Mesenchymal stem cell (in vitro differentiated cells and primary cell): ENCODE measurements at regions not wholly inside any gene's neighbourhood (a gene's known extent, or its start where the extent isn't known, plus 50 kb on each side); places are given as distances from the start of the nearest gene placed in this dataset.

ENCODE experiments used
- DNase-seq: peaks from one replicate; pipeline ENCODE4 v3.0.0-alpha.2; 2013
- H2AFZ ChIP-seq: one replicate; pipeline ENCODE4 v1.6.1; 2013; ENCODE audit warnings: low read depth, mild to moderate bottlenecking, control low read depth, inconsistent platforms, low read length, moderate library complexity
- H2AK5ac ChIP-seq: 2 replicates; pipeline ENCODE4 v1.6.1; 2013; ENCODE audit warnings: low read length, moderate library complexity, mild to moderate bottlenecking, inconsistent platforms; ENCODE audit not compliant: severe bottlenecking
- H2BK120ac ChIP-seq: one replicate; pipeline ENCODE4 v1.6.1; 2013; ENCODE audit warnings: low read depth, mild to moderate bottlenecking, inconsistent platforms, low read length, moderate library complexity
- H2BK12ac ChIP-seq, 2 experiments: one replicate each; pipeline ENCODE4 v1.6.1; 2013; ENCODE audit warnings: inconsistent platforms in 2 of 2, low read length in 2 of 2, mild to moderate bottlenecking in 2 of 2, moderate library complexity in 2 of 2, control low read depth in 1 of 2
- H2BK15ac ChIP-seq: one replicate; pipeline ENCODE4 v1.6.1; 2013; ENCODE audit warnings: mild to moderate bottlenecking, low read depth, inconsistent platforms; ENCODE audit not compliant: poor library complexity, severe bottlenecking
- H2BK5ac ChIP-seq: 2 replicates; pipeline ENCODE4 v1.6.1; 2013; ENCODE audit warnings: low read depth, mild to moderate bottlenecking, low read length, control low read depth, inconsistent platforms; ENCODE audit not compliant: poor library complexity, severe bottlenecking
- H3K14ac ChIP-seq, 2 experiments: one replicate each; pipeline ENCODE4 v1.6.1; 2013; ENCODE audit warnings: inconsistent platforms in 2 of 2, low read length in 2 of 2, control low read depth in 1 of 2, mild to moderate bottlenecking in 1 of 2, moderate library complexity in 1 of 2
- H3K18ac ChIP-seq, 2 experiments: one replicate each; pipeline ENCODE4 v1.6.1; 2013; ENCODE audit warnings: inconsistent platforms in 2 of 2, low read length in 2 of 2, control low read depth in 1 of 2, low read depth in 1 of 2, mild to moderate bottlenecking in 1 of 2
- H3K23ac ChIP-seq, 2 experiments: one replicate each; pipeline ENCODE4 v1.6.1; 2013; ENCODE audit warnings: inconsistent platforms in 2 of 2, low read length in 2 of 2, mild to moderate bottlenecking in 2 of 2, moderate library complexity in 2 of 2, control low read depth in 1 of 2
- H3K27ac ChIP-seq: 2 replicates; pipeline ENCODE4 v1.5.1; 2013; ENCODE audit warnings: mild to moderate bottlenecking, moderate library complexity, low read length, control low read depth, inconsistent platforms; ENCODE audit not compliant: poor library complexity, severe bottlenecking
- H3K27me3 ChIP-seq, 2 experiments: 2 replicates each; pipeline versions ENCODE4 v1.6.1 to v1.7.0; 2013; ENCODE audit warnings: low read length in 2 of 2, mild to moderate bottlenecking in 2 of 2, moderate library complexity in 2 of 2, control low read depth in 1 of 2, inconsistent platforms in 1 of 2; ENCODE audit not compliant: control insufficient read depth in 1 of 2, insufficient read depth in 1 of 2
- H3K36me3 ChIP-seq, 2 experiments: 2 replicates each; pipeline versions ENCODE4 v1.6.1 to v1.7.0; 2013; ENCODE audit warnings: low read length in 2 of 2, control low read depth in 1 of 2, inconsistent platforms in 1 of 2, low read depth in 1 of 2, mild to moderate bottlenecking in 1 of 2; ENCODE audit not compliant: insufficient read depth in 2 of 2, control insufficient read depth in 1 of 2
- H3K4ac ChIP-seq, 2 experiments: one replicate each; pipeline ENCODE4 v1.6.1; 2013; ENCODE audit warnings: inconsistent platforms in 2 of 2, low read length in 2 of 2, mild to moderate bottlenecking in 2 of 2, moderate library complexity in 2 of 2, control low read depth in 1 of 2, low read depth in 1 of 2
- H3K4me1 ChIP-seq: 2 replicates; pipeline ENCODE4 v1.6.1; 2013; ENCODE audit warnings: low read depth, low read length, control low read depth; ENCODE audit not compliant: control insufficient read depth, insufficient read depth
- H3K4me2 ChIP-seq: 2 replicates; pipeline ENCODE4 v1.6.1; 2013; ENCODE audit warnings: low read length, mild to moderate bottlenecking, inconsistent platforms; ENCODE audit not compliant: poor library complexity, severe bottlenecking
- H3K4me3 ChIP-seq, 2 experiments: 2 replicates each; pipeline versions ENCODE4 v1.5.1 to v1.7.0; 2013; ENCODE audit warnings: low read length in 2 of 2, mild to moderate bottlenecking in 2 of 2, control low read depth in 1 of 2, low read depth in 1 of 2; ENCODE audit not compliant: insufficient read depth in 1 of 2
- H3K79me1 ChIP-seq: replicated peaks from 2 replicates; pipeline ENCODE4 v1.6.1; 2013; ENCODE audit warnings: mild to moderate bottlenecking, control low read depth, low read length, inconsistent platforms; ENCODE audit not compliant: poor library complexity, severe bottlenecking
- H3K9ac ChIP-seq: 2 replicates; pipeline ENCODE4 v1.7.0; 2013; ENCODE audit warnings: mild to moderate bottlenecking, low read length, moderate library complexity
- H3K9me3 ChIP-seq: 2 replicates; pipeline ENCODE4 v1.7.0; 2013; ENCODE audit warnings: mild to moderate bottlenecking, low read length; ENCODE audit not compliant: control insufficient read depth
- H4K8ac ChIP-seq: one replicate; pipeline ENCODE4 v1.6.1; 2013; ENCODE audit warnings: inconsistent platforms, mild to moderate bottlenecking, low read length, moderate library complexity
- H4K91ac ChIP-seq: one replicate; pipeline ENCODE4 v1.6.1; 2013; ENCODE audit warnings: mild to moderate bottlenecking, low read length, inconsistent platforms
- WGBS: methylation state at CpG from one replicate; pipeline ENCODE4 v1.1.7; 2013; ENCODE audit warnings: mixed read lengths; 5-methylcytosine and 5-hydroxymethylcytosine counted together

GRCh38 chr15:96448923-96449322, 118.4 kb downstream of the NR2F2 start:
- Histone ChIP-seq H3K23ac (no peak overlapping the region), H3K27me3 (peaks cover 5 to 11% of the 10 kb centered on the region in 2 experiments), H3K27ac (no peak overlapping the region), H2BK120ac (no peak overlapping the region), H2BK15ac (no peak overlapping the region), H3K4me2 (no peak overlapping the region), H4K8ac (no peak overlapping the region), H3K36me3 (no peaks in the 10 kb centered on the region), H3K4ac (no peak overlapping the region), H3K9ac (no peak overlapping the region), H2BK5ac (no peak overlapping the region), H3K18ac (no peak overlapping the region), H2BK12ac (no peak overlapping the region), H2AFZ (no peak overlapping the region), H3K14ac (no peak overlapping the region), H3K9me3 (no peaks in the 10 kb centered on the region), H3K4me3 (no peak overlapping the region), H2AK5ac (no peak overlapping the region), H3K4me1 (no peaks in the 10 kb centered on the region), H4K91ac (no peak overlapping the region), H3K79me1 (no peaks in the 10 kb centered on the region)
- no peak for DNase-seq
- 81% methylated on average over 7 of the region's 7 CpGs for WGBS

- H3K9ac ChIP-seq = no peak overlapping the region
- H3K4me2 ChIP-seq = no peak overlapping the region
- H4K8ac ChIP-seq = no peak overlapping the region
- no peak overlapping the region for H3K4ac ChIP-seq
- H3K18ac ChIP-seq = no peak overlapping the region
- H2AFZ ChIP-seq = no peak overlapping the region
- no peaks in the 10 kb centered on the region for H3K36me3 ChIP-seq
- H2BK5ac ChIP-seq = no peak overlapping the region
- no peak overlapping the region for H3K23ac ChIP-seq
- H3K14ac ChIP-seq = no peak overlapping the region
- no peak overlapping the region for H2BK12ac ChIP-seq
- no peak overlapping the region for H2BK15ac ChIP-seq
- no peak overlapping the region for H2BK120ac ChIP-seq
- H3K27ac ChIP-seq = no peak overlapping the region
- H3K4me1 ChIP-seq = no peaks in the 10 kb centered on the region
- DNase-seq = peak; percentile 11
- no peaks in the 10 kb centered on the region for H3K9me3 ChIP-seq
- H3K79me1 ChIP-seq = no peaks in the 10 kb centered on the region
- H4K91ac ChIP-seq = no peak overlapping the region
- no peak overlapping the region for H3K4me3 ChIP-seq
- no peak overlapping the region for H2AK5ac ChIP-seq
- 68% methylated on average over 3 of the region's 3 CpGs for WGBS
- no peaks in the 10 kb centered on the region for H3K27me3 ChIP-seq
Measured at GRCh38 chr15:96457841-96458240, 127.3 kb downstream of the NR2F2 start.

- Histone ChIP-seq H2BK5ac (no peak overlapping the region), H3K4ac (no peak overlapping the region), H4K91ac (no peak overlapping the region), H3K9me3 (no peaks in the 10 kb centered on the region), H4K8ac (no peak overlapping the region), H2BK15ac (no peak overlapping the region), H3K18ac (no peak overlapping the region), H3K4me3 (no peak overlapping the region), H3K27me3 (no peaks in the 10 kb centered on the region), H2BK120ac (no peak overlapping the region), H2AK5ac (no peak overlapping the region), H3K23ac (no peak overlapping the region), H2AFZ (no peak overlapping the region), H3K27ac (no peak overlapping the region), H3K4me1 (no peaks in the 10 kb centered on the region), H3K36me3 (no peaks in the 10 kb centered on the region), H3K79me1 (no peaks in the 10 kb centered on the region), H3K4me2 (no peak overlapping the region), H2BK12ac (no peak overlapping the region), H3K9ac (no peak overlapping the region), H3K14ac (no peak overlapping the region)
- no peak for DNase-seq
- WGBS = no CpG with 5 or more reads among the region's 1 CpG
Measured at GRCh38 chr15:96460106-96460505, 129.6 kb downstream of the NR2F2 start.

GRCh38 chr15:96462768-96463750, 132.6 kb downstream of the NR2F2 start:
- H3K4me3 ChIP-seq = no peak overlapping the region
- 81% methylated on average over 18 of the region's 21 CpGs for WGBS
- no peak overlapping the region for H3K14ac ChIP-seq
- no peaks in the 10 kb centered on the region for H3K9me3 ChIP-seq
- H2BK120ac ChIP-seq = no peak overlapping the region
- H3K4ac ChIP-seq = no peak overlapping the region
- H4K91ac ChIP-seq = no peak overlapping the region
- H2BK12ac ChIP-seq = no peak overlapping the region
- no peak overlapping the region for H3K4me2 ChIP-seq
- no peaks in the 10 kb centered on the region for H3K27me3 ChIP-seq
- H2BK5ac ChIP-seq = no peak overlapping the region
- no peak overlapping the region for H3K18ac ChIP-seq
- no peak for DNase-seq
- no peak overlapping the region for H3K9ac ChIP-seq
- no peaks in the 10 kb centered on the region for H3K36me3 ChIP-seq
- no peak overlapping the region for H3K27ac ChIP-seq
- H3K4me1 ChIP-seq = no peaks in the 10 kb centered on the region
- no peaks in the 10 kb centered on the region for H3K79me1 ChIP-seq
- no peak overlapping the region for H2AFZ ChIP-seq
- H2AK5ac ChIP-seq = no peak overlapping the region
- H3K23ac ChIP-seq = no peak overlapping the region
- no peak overlapping the region for H4K8ac ChIP-seq
- no peak overlapping the region for H2BK15ac ChIP-seq
